ENCODE measurements at regions not wholly inside any gene's neighbourhood (a gene's known extent, or its start where the extent isn't known, plus 50 kb on each side); places are given as distances from the start of the nearest gene placed in this dataset.
"Not testable (repeated sequence)": the region's sequence is repeated elsewhere in the genome, so short reads cannot be mapped to it uniquely, and the experiment has no call there.

DNA sequence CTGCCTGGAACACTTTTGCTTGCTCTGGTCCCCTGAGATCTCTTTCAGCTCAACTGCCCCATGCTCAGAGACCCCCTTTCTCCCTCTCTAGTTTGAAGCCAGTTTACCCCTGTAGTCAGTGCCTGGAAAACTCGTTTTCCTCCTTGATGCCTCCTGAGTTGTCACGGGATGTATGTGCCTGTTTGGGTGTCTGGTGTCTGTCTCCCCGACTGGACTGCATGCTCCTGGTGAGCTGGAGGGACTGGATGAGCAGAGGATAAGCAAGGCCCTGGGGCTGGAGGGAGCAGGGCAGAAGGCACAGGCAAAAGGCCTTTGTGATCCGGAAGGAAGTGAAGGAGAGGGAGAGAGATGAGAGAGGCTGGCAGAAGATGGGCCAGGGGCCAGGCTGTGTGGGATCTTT, 120.3 kb upstream of the ZNF195 start:
- TF ChIP-seq, protein P1, sequence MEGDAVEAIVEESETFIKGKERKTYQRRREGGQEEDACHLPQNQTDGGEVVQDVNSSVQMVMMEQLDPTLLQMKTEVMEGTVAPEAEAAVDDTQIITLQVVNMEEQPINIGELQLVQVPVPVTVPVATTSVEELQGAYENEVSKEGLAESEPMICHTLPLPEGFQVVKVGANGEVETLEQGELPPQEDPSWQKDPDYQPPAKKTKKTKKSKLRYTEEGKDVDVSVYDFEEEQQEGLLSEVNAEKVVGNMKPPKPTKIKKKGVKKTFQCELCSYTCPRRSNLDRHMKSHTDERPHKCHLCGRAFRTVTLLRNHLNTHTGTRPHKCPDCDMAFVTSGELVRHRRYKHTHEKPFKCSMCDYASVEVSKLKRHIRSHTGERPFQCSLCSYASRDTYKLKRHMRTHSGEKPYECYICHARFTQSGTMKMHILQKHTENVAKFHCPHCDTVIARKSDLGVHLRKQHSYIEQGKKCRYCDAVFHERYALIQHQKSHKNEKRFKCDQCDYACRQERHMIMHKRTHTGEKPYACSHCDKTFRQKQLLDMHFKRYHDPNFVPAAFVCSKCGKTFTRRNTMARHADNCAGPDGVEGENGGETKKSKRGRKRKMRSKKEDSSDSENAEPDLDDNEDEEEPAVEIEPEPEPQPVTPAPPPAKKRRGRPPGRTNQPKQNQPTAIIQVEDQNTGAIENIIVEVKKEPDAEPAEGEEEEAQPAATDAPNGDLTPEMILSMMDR (IDR thresholded peaks at IDR 0.05) = not testable (repeated sequence)
- not testable (repeated sequence) for TF ChIP-seq POLR2A, POLR2AphosphoS5 (IDR thresholded peaks at IDR 0.05)
